B cell (primary cell): ENCODE measurements at regions not wholly inside any gene's neighbourhood (a gene's known extent, or its start where the extent isn't known, plus 50 kb on each side); places are given as distances from the start of the nearest gene placed in this dataset.

Experiments used
- CTCF ChIP-seq: fragments of 200-600 bp; IDR thresholded peaks from one replicate; pipeline ENCODE4 v1.8.0; 2022; ENCODE audit warnings: antibody characterized with exemption, mild to moderate bottlenecking
- EZH2 ChIP-seq: IDR thresholded peaks from 2 replicates; pipeline ENCODE4 v1.6.1; 2012; ENCODE audit warnings: borderline replicate concordance, low read depth, mild to moderate bottlenecking, moderate library complexity, low read length; ENCODE audit not compliant: insufficient read depth, poor library complexity, severe bottlenecking

- no peak for TF ChIP-seq CTCF
- TF ChIP-seq EZH2, result no peak
Measured at GRCh38 chr5:52520171-52520570, 267.5 kb upstream of the ITGA1 start.
